Cerebellar nuclear complex (tissue), 1 donor: ENCODE measurements at regions not wholly inside any gene's neighbourhood (a gene's known extent, or its start where the extent isn't known, plus 50 kb on each side); places are given as distances from the start of the nearest gene placed in this dataset.

Source experiments
- DNase-seq, 2 experiments: peaks; one replicate each; lab custom pipeline; 2025; lab: John Stamatoyannopoulos, UW

- no peak for DNase-seq
Measured at GRCh38 chr14:98382662-98383061, 889.3 kb downstream of the BCL11B start.

- no peak for DNase-seq
Measured at GRCh38 chr14:98385851-98386250, 886.1 kb downstream of the BCL11B start.

- no peak for DNase-seq
Measured at GRCh38 chr14:98391061-98391460, 880.9 kb downstream of the BCL11B start.

GRCh38 chr14:98393527-98393926, 878.5 kb downstream of the BCL11B start:
- no peak for DNase-seq

GRCh38 chr14:98404811-98405210, 867.2 kb downstream of the BCL11B start:
- DNase-seq = no peak

GRCh38 chr14:98408024-98408555, 863.9 kb downstream of the BCL11B start:
- DNase-seq = no peak

GRCh38 chr14:98408713-98409112, 863.3 kb downstream of the BCL11B start:
- DNase-seq = no peak

GRCh38 chr14:98411154-98411553, 860.8 kb downstream of the BCL11B start:
- no peak for DNase-seq

- DNase-seq = no peak
Measured at GRCh38 chr14:98412431-98412830, 859.6 kb downstream of the BCL11B start.

GRCh38 chr14:98415766-98416165, 856.2 kb downstream of the BCL11B start:
- DNase-seq = no peak

GRCh38 chr14:98417001-98417400, 855.0 kb downstream of the BCL11B start:
- DNase-seq = no peak

- DNase-seq = no peak
Measured at GRCh38 chr14:98428483-98428994, 843.5 kb downstream of the BCL11B start.

- no peak for DNase-seq
Measured at GRCh38 chr14:98433436-98433835, 838.6 kb downstream of the BCL11B start.

- no peak for DNase-seq
Measured at GRCh38 chr14:98437113-98437512, 834.9 kb downstream of the BCL11B start.

- no peak for DNase-seq
Measured at GRCh38 chr14:98444077-98444476, 827.9 kb downstream of the BCL11B start.

GRCh38 chr14:98445718-98446117, 826.3 kb downstream of the BCL11B start:
- DNase-seq = no peak

GRCh38 chr14:98446508-98446907, 825.5 kb downstream of the BCL11B start:
- no peak for DNase-seq

- DNase-seq = no peak
Measured at GRCh38 chr14:98456231-98456630, 815.8 kb downstream of the BCL11B start.

GRCh38 chr14:98458702-98459101, 813.3 kb downstream of the BCL11B start:
- DNase-seq = no peak

GRCh38 chr14:98462908-98463307, 809.1 kb downstream of the BCL11B start:
- DNase-seq = no peak

- DNase-seq = no peak
Measured at GRCh38 chr14:98466807-98467206, 805.2 kb downstream of the BCL11B start.

GRCh38 chr14:98470663-98471062, 801.3 kb downstream of the BCL11B start:
- DNase-seq = no peak

- DNase-seq = no peak
Measured at GRCh38 chr14:98474900-98475299, 797.1 kb downstream of the BCL11B start.

GRCh38 chr14:98477935-98478334, 794.1 kb downstream of the BCL11B start:
- DNase-seq = no peak
